ENCODE measurements at regions not wholly inside any gene's neighbourhood (a gene's known extent, or its start where the extent isn't known, plus 50 kb on each side); places are given as distances from the start of the nearest gene placed in this dataset.

DNA sequence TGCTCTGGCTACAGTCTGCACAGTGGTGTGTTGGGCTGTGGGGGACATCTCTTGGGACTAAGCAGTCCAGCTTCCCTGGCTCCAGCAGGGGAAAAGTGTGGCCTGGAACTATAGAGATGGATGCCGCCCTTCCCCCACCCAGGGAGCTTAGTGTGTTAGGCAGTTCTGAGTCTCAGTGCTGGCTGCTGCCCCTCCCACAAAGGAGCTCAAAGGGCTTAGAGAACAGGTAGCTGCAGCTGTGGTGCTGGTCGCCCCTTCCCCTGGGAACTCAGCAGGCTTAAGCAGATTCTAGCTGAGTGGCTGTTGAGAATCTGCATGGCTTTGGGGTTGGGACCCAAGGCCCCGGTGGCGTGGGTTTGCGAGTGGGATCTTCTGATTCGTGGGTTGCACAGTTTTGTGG lies 190.8 kb downstream of the PDCD6IP start:
- no peak overlapping the region for H3K27ac ChIP-seq
- TF ChIP-seq CTCF (conservative IDR thresholded peaks at IDR 0.05) = no peak
- TF ChIP-seq ZFX (IDR thresholded peaks at IDR 0.05) = no peak

DNA sequence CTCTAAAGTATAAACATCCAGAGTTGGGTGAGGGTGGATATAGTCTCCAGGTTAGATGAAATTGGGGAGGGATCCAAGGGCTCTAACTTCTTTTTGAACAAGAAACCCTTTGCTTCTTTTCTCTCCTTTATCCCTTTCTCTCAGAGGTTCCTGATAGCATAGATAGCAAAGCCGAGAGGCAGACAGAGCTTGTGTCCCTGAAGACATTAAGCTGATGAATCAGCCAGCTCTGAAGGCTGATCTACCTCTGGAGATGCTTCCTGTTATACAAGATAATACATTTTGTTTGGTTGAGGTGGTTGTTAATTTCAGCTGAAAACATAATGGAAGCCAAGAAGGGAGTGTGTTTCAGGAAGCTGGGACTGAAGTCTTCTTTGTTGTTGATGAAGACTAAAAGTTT lies 193.2 kb downstream of the PDCD6IP start:
- no peak for TF ChIP-seq ZFX (IDR thresholded peaks at IDR 0.05)
- no peak for TF ChIP-seq CTCF (conservative IDR thresholded peaks at IDR 0.05)
- H3K27ac ChIP-seq = no peak overlapping the region

DNA sequence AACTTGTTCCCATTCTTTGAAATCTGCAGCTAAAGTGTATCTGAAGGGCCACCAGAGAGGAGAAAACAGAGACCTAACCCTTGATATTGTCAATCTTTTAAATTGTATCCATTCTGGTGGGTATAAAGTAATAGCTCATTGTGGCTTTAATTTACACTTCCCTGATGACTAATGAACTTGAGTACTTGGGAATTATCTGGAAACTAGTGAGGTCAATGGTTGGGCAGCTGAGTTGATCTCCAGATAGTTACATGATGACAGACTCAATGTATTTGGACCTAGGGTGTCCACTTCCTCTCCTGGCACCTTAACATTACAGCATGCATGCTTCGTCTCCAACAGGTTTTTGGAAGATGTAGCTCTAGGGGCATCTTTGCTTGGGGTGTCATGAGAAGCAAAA lies 195.2 kb downstream of the PDCD6IP start:
- TF ChIP-seq ZFX (IDR thresholded peaks at IDR 0.05) (no peak), CTCF (conservative IDR thresholded peaks at IDR 0.05) (no peak)
- H3K27ac ChIP-seq = no peak overlapping the region

- no peak overlapping the region for H3K27ac ChIP-seq
- TF ChIP-seq CTCF (conservative IDR thresholded peaks at IDR 0.05) (no peak), ZFX (IDR thresholded peaks at IDR 0.05) (no peak)
These were observed 196.1 kb downstream of the PDCD6IP start for GRCh38 chr3:33994568-33994967.

DNA sequence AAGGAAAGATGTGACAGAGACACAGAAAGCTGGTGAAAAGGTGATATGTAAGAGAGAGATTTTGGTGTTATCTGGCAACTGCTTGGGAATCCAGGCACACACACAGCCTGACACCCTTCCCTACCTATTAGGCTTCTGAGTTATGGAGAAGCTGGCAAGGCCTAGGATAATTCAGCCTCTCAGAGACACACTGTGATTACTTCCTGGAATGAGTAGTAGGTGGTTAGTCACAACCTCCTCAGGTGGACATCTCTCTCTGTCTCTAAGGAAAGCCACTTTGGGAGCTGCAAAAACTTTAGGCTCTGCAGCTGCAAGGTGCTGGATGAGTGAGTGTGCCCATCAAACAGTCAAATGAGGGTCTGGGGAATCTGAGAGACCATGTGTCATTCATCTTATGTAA lies 201.9 kb downstream of the PDCD6IP start:
- TF ChIP-seq ZFX (IDR thresholded peaks at IDR 0.05) = no peak
- no peak overlapping the region for H3K27ac ChIP-seq

DNA sequence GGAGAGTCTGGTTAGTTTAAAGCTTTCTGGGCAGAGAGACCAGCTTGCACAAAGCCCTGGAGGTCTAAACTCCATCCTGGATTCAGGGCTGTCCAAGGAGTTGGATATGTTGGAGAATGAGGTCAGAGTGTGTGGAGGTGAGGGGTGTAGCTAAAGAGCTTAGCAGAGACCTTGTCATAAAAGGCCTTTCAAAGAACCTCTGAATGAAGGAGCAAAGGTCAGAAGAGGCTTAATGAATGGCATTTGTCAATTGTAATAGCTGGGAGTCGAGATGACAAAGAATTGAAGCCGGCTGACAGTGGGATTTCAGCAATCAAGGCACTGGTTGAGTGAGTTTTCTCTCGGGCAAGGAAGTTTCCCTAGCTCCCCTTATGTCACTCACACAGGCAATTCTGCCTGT lies 202.6 kb downstream of the PDCD6IP start:
- TF ChIP-seq ZFX (IDR thresholded peaks at IDR 0.05) (no peak), CTCF (conservative IDR thresholded peaks at IDR 0.05) (no peak)

GRCh38 chr3:34001990-34002389 lies 203.6 kb downstream of the PDCD6IP start:
- TF ChIP-seq CTCF (conservative IDR thresholded peaks at IDR 0.05) (no peak), ZFX (IDR thresholded peaks at IDR 0.05) (no peak)
- H3K27ac ChIP-seq = no peak overlapping the region

More for the DNA sequence above, 202.6 kb downstream of the PDCD6IP start:
- no peak overlapping the region for H3K27ac ChIP-seq

DNA sequence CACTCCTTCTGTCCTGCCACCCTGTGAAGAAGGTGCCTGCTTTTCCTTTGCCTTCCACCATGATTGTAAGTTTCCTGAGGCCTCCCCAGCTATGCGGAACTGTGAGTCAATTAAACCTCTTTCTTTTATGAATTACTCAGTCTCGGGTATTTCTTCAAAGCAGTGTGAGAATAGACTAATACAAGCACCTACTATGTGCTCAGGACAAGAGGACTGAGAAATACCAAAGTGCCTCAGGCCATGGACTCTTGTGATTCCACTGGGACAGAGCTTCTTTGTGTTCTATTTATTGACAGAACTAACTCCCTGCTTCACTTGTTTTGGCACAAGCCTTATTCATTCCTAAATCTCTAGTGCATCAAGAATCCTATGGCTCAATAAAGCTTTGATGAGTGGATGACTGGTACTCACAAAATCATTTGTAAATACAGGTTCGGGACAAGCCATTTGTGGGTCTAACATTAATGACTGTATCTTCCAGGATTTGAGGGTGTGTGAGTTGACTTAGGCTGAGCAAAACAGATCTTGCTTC lies 204.2 kb downstream of the PDCD6IP start:
- H3K27ac ChIP-seq = no peak overlapping the region
- TF ChIP-seq CTCF (conservative IDR thresholded peaks at IDR 0.05) = no peak
- TF ChIP-seq ZFX (IDR thresholded peaks at IDR 0.05) = no peak
